GM19239 (cell line): ENCODE measurements at regions not wholly inside any gene's neighbourhood (a gene's known extent, or its start where the extent isn't known, plus 50 kb on each side); places are given as distances from the start of the nearest gene placed in this dataset.

Experiments
- DNase-seq: peaks from one replicate; pipeline ENCODE4 v3.0.0; 2011; ENCODE audit warnings: low spot score; ENCODE audit not compliant: insufficient read length
- FAIRE-seq: peaks from 2 replicates; lab custom pipeline; 2011; peaks lifted over from hg19 to GRCh38; lab: Jason Lieb, UNC

DNA sequence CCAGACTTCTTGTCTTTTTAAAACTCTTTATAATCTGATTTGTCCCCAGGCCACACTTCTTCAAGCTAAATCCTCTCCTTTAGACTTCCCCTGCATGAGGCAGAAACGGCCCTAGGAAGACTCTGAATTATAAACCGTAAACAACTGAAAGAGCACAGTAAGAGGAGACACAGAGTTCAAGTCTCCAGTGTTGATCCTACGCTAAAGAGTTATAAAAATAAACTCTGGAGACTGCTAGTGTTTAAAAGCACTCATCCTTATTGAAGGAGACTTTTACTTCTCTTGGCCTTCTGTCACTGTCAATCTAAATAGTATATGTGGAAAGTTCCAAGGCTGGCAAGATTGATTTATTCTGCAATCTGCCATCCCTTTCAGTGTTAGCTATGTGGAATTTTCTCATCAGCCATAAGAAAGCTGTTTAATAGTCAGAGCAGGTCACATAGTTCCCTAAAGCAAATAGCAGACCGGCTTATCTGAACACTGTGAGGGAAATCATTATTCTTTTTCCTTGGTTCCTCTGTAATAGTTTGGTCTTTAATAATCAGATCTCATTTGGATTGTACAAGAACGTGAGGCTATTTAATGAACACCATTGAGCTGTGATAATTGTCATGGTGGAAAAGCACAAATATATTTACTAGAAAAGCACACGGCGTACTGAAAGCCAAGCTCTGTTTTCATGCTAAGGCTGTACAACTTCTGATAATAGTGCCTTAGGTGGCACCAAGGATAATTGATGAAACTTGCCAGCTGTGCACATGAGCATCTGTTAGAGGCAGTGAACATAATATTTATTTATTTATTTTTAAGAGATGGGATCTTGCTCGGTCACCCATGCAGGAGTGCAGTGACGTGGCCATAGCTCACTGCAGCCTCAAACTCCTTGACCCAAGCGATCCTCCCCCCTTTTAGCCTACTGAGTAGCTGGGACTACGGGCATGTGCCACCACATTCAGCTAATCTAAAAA is 157.7 kb downstream of the CEP135 start:
- DNase-seq = no peak
- no peak for FAIRE-seq

GRCh38 chr4:56104188-56104587 is 155.4 kb downstream of the CEP135 start:
- FAIRE-seq (no peak), DNase-seq (no peak)

- DNase-seq = no peak
- no peak for FAIRE-seq
Observed at GRCh38 chr4:56102601-56103000, 153.9 kb downstream of the CEP135 start.

GRCh38 chr4:56099378-56099786 is 150.6 kb downstream of the CEP135 start:
- no peak for DNase-seq
- no peak for FAIRE-seq

GRCh38 chr4:56093576-56093975 is 144.8 kb downstream of the CEP135 start:
- no peak for DNase-seq
- FAIRE-seq = no peak

GRCh38 chr4:56092540-56092939 is 143.8 kb downstream of the CEP135 start:
- FAIRE-seq = no peak
- DNase-seq = no peak

DNA sequence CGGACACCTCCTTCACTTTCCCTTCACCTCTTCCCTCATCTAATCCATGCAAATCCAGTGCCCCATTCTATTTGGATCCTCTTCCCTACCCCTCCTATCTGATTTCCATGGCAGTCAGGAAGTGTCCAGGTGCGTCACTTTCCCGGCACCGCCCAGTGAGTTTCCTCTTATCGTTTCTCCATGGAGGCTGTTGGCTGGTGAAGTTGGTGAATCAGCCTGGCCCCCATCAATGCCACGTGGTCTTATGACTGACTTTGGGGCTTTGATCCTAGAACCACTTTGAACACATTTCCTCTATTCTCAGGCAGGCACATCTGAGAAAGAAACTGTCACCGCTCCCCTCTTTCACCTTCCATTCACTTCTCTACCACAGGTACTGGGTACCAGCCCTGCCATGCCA is 137.8 kb downstream of the CEP135 start:
- DNase-seq (no peak), FAIRE-seq (no peak)

- DNase-seq (no peak), FAIRE-seq (no peak)
Observed at GRCh38 chr4:56086073-56086541, 137.4 kb downstream of the CEP135 start.

DNA sequence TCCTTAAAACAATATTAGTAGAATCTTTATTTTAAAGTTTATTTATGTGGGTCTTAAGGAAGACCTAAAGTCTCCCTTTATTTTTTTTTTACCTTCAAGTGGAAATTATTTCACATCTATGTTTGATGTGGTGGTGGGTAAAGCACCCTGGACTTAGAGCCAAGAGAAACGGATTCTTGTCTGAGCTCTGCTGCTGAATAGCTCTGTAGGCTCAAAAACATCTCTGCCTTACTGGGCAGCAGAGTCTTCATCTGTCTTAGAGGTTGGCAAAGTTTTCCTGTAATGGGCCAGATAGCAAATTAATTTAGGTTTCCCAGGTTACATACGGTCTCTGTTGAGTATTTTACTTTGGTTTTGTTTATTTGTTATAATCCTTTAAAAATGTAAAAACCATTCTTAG is 136.5 kb downstream of the CEP135 start:
- FAIRE-seq (no peak), DNase-seq (no peak)

GRCh38 chr4:56084851-56085250 is 136.1 kb downstream of the CEP135 start:
- DNase-seq (no peak), FAIRE-seq (no peak)
